ENCODE measurements at regions not wholly inside any gene's neighbourhood (a gene's known extent, or its start where the extent isn't known, plus 50 kb on each side); places are given as distances from the start of the nearest gene placed in this dataset.
A peak's percentile ranks its signal among the peaks of the same experiment; 100 is the strongest.

- H4K20me1 ChIP-seq, result no peaks in the 10 kb centered on the region
- no peak for TF ChIP-seq Cebpa-rat (IDR thresholded peaks at IDR 0.05)
- H3K27me3 ChIP-seq, result no peaks in the 10 kb centered on the region
- no peaks in the 10 kb centered on the region for H3K9me3 ChIP-seq
- no peak overlapping the region for H3K9ac ChIP-seq
- H3K4me2 ChIP-seq, result no peak overlapping the region
- H3K36me3 ChIP-seq, result no peaks in the 10 kb centered on the region
- peaks cover 23% of the 10 kb centered on the region for H3K4me1 ChIP-seq
- H3K4me3 ChIP-seq, result no peak overlapping the region
- no peak overlapping the region for H3K27ac ChIP-seq
Measured at GRCh38 chr2:34096562-34097171, 497.6 kb upstream of the FAM98A start.

GRCh38 chr2:34093790-34094189 lies 494.7 kb upstream of the FAM98A start:
- Histone ChIP-seq H3K9ac (no peak overlapping the region), H3K4me1 (peaks cover 11% of the 10 kb centered on the region; the same call in 1 of the 2 replicates), H3K9me3 (no peaks in the 10 kb centered on the region), H3K27me3 (no peaks in the 10 kb centered on the region), H3K4me3 (no peak overlapping the region), H4K20me1 (no peaks in the 10 kb centered on the region), H3K27ac (no peak overlapping the region), H3K4me2 (peak overlapping the region; percentile 41), H3K36me3 (no peaks in the 10 kb centered on the region)
- no peak for TF ChIP-seq Cebpa-rat (IDR thresholded peaks at IDR 0.05)

GRCh38 chr2:34070196-34070595 lies 471.1 kb upstream of the FAM98A start:
- H3K9me3 ChIP-seq, result no peaks in the 10 kb centered on the region
- no peak overlapping the region for H3K4me3 ChIP-seq
- TF ChIP-seq Cebpa-rat (IDR thresholded peaks at IDR 0.05), result no peak
- H3K36me3 ChIP-seq, result no peaks in the 10 kb centered on the region
- no peak overlapping the region for H3K27ac ChIP-seq
- no peak overlapping the region for H3K9ac ChIP-seq
- H3K4me1 ChIP-seq, result no peaks in the 10 kb centered on the region
- no peaks in the 10 kb centered on the region for H3K27me3 ChIP-seq
- H3K4me2 ChIP-seq, result no peak overlapping the region
- no peaks in the 10 kb centered on the region for H4K20me1 ChIP-seq

- Histone ChIP-seq H3K36me3 (no peaks in the 10 kb centered on the region), H3K27ac (no peak overlapping the region), H3K4me1 (no peaks in the 10 kb centered on the region), H3K27me3 (no peaks in the 10 kb centered on the region), H3K9ac (no peak overlapping the region), H3K9me3 (no peaks in the 10 kb centered on the region), H3K4me2 (no peak overlapping the region), H3K4me3 (no peak overlapping the region), H4K20me1 (no peaks in the 10 kb centered on the region)
- no peak for TF ChIP-seq Cebpa-rat (IDR thresholded peaks at IDR 0.05)
Measured at GRCh38 chr2:34069604-34070003, 470.5 kb upstream of the FAM98A start.

GRCh38 chr2:34050413-34050812 lies 451.3 kb upstream of the FAM98A start:
- no peak overlapping the region for H3K9ac ChIP-seq
- H3K4me2 ChIP-seq, result no peak overlapping the region
- no peaks in the 10 kb centered on the region for H3K9me3 ChIP-seq
- H3K4me1 ChIP-seq, result no peaks in the 10 kb centered on the region
- no peak overlapping the region for H3K4me3 ChIP-seq
- no peaks in the 10 kb centered on the region for H3K36me3 ChIP-seq
- H3K27me3 ChIP-seq, result no peaks in the 10 kb centered on the region
- TF ChIP-seq Cebpa-rat (IDR thresholded peaks at IDR 0.05), result no peak
- no peaks in the 10 kb centered on the region for H4K20me1 ChIP-seq
- H3K27ac ChIP-seq, result no peak overlapping the region

- Histone ChIP-seq H3K9me3 (no peaks in the 10 kb centered on the region), H3K4me1 (no peaks in the 10 kb centered on the region), H3K36me3 (no peaks in the 10 kb centered on the region), H3K4me2 (no peak overlapping the region), H3K9ac (no peak overlapping the region), H3K4me3 (no peak overlapping the region), H3K27me3 (no peaks in the 10 kb centered on the region), H4K20me1 (no peaks in the 10 kb centered on the region), H3K27ac (no peak overlapping the region)
- TF ChIP-seq Cebpa-rat (IDR thresholded peaks at IDR 0.05), result no peak
Measured at GRCh38 chr2:34045101-34045655, 446.1 kb upstream of the FAM98A start.

GRCh38 chr2:34037886-34038285 lies 438.8 kb upstream of the FAM98A start:
- Histone ChIP-seq H3K9me3 (no peaks in the 10 kb centered on the region), H3K4me1 (no peaks in the 10 kb centered on the region), H3K36me3 (no peaks in the 10 kb centered on the region), H3K9ac (no peak overlapping the region), H4K20me1 (no peaks in the 10 kb centered on the region), H3K27me3 (no peaks in the 10 kb centered on the region), H3K4me2 (no peak overlapping the region), H3K4me3 (no peak overlapping the region), H3K27ac (no peak overlapping the region)
- TF ChIP-seq Cebpa-rat (IDR thresholded peaks at IDR 0.05), result no peak

- no peaks in the 10 kb centered on the region for H4K20me1 ChIP-seq
- H3K4me2 ChIP-seq, result no peak overlapping the region
- TF ChIP-seq Cebpa-rat (IDR thresholded peaks at IDR 0.05), result no peak
- H3K9me3 ChIP-seq, result no peaks in the 10 kb centered on the region
- H3K4me1 ChIP-seq, result no peaks in the 10 kb centered on the region
- no peak overlapping the region for H3K4me3 ChIP-seq
- no peaks in the 10 kb centered on the region for H3K36me3 ChIP-seq
- no peak overlapping the region for H3K9ac ChIP-seq
- no peak overlapping the region for H3K27ac ChIP-seq
- no peaks in the 10 kb centered on the region for H3K27me3 ChIP-seq
Measured at GRCh38 chr2:34037157-34037556, 438.1 kb upstream of the FAM98A start.

GRCh38 chr2:34031097-34031496 lies 432.0 kb upstream of the FAM98A start:
- no peak for TF ChIP-seq Cebpa-rat (IDR thresholded peaks at IDR 0.05)
- Histone ChIP-seq H4K20me1 (no peaks in the 10 kb centered on the region), H3K4me2 (no peak overlapping the region), H3K27ac (no peak overlapping the region), H3K4me1 (no peaks in the 10 kb centered on the region), H3K4me3 (no peak overlapping the region), H3K36me3 (no peaks in the 10 kb centered on the region), H3K9ac (no peak overlapping the region), H3K27me3 (no peaks in the 10 kb centered on the region), H3K9me3 (no peaks in the 10 kb centered on the region)

- no peaks in the 10 kb centered on the region for H3K9me3 ChIP-seq
- no peak for TF ChIP-seq Cebpa-rat (IDR thresholded peaks at IDR 0.05)
- no peaks in the 10 kb centered on the region for H3K4me1 ChIP-seq
- no peak overlapping the region for H3K4me3 ChIP-seq
- H3K9ac ChIP-seq, result no peak overlapping the region
- no peak overlapping the region for H3K4me2 ChIP-seq
- H3K36me3 ChIP-seq, result no peaks in the 10 kb centered on the region
- H3K27ac ChIP-seq, result no peak overlapping the region
- H3K27me3 ChIP-seq, result no peaks in the 10 kb centered on the region
- H4K20me1 ChIP-seq, result no peaks in the 10 kb centered on the region
Measured at GRCh38 chr2:34030273-34030672, 431.2 kb upstream of the FAM98A start.

GRCh38 chr2:34029073-34029472 lies 430.0 kb upstream of the FAM98A start:
- Histone ChIP-seq H3K4me3 (no peak overlapping the region), H3K9me3 (no peaks in the 10 kb centered on the region), H3K4me2 (no peak overlapping the region), H3K27ac (no peak overlapping the region), H4K20me1 (no peaks in the 10 kb centered on the region), H3K27me3 (no peaks in the 10 kb centered on the region), H3K9ac (no peak overlapping the region), H3K4me1 (no peaks in the 10 kb centered on the region), H3K36me3 (no peaks in the 10 kb centered on the region)
- no peak for TF ChIP-seq Cebpa-rat (IDR thresholded peaks at IDR 0.05)

Measured in BLaER1 (cell line).